Neural cell (in vitro differentiated cells): ENCODE measurements at regions not wholly inside any gene's neighbourhood (a gene's known extent, or its start where the extent isn't known, plus 50 kb on each side); places are given as distances from the start of the nearest gene placed in this dataset.

Experiments used
- H2AFZ ChIP-seq: fragments of 200-600, 300-800 bp; sonication (generic), shearing (Covaris generic); 2 replicates; pipeline ENCODE4 v1.6.0; 2014; ENCODE audit warnings: low read depth, mild to moderate bottlenecking, antibody characterized with exemption, low read length, moderate library complexity
- H3F3A ChIP-seq: fragments of 200-600 bp; shearing (Covaris generic); 2 replicates; pipeline ENCODE4 v1.6.1; 2016; ENCODE audit warnings: mild to moderate bottlenecking, moderate library complexity, mixed read lengths, antibody characterized with exemption, low read length; ENCODE audit not compliant: insufficient read depth, poor library complexity, severe bottlenecking
- H3K27ac ChIP-seq: fragments of 200-600, 300-800 bp; sonication (generic), shearing (Covaris generic); 2 replicates; pipeline ENCODE4 v1.5.1; 2014; ENCODE audit warnings: mild to moderate bottlenecking, low read length, moderate library complexity
- H3K27me3 ChIP-seq: fragments of 300-800, 200-600 bp; sonication (generic), shearing (Covaris generic); 2 replicates; pipeline ENCODE4 v1.6.0; 2014; ENCODE audit warnings: mild to moderate bottlenecking, low read depth, low read length, moderate library complexity; ENCODE audit not compliant: insufficient read depth
- H3K36me3 ChIP-seq: fragments of 300-800, 200-600 bp; sonication (generic), shearing (Covaris generic); 2 replicates; pipeline ENCODE4 v1.5.1; 2014; ENCODE audit warnings: mild to moderate bottlenecking, antibody characterized with exemption, low read length, moderate library complexity; ENCODE audit not compliant: insufficient read depth
- H3K4me2 ChIP-seq: fragments of 300-800, 200-600 bp; sonication (generic), shearing (Covaris generic); 2 replicates; pipeline ENCODE4 v1.6.0; 2014; ENCODE audit warnings: mild to moderate bottlenecking, low read length
- H3K4me3 ChIP-seq: fragments of 300-800, 200-600 bp; sonication (generic), shearing (Covaris generic); 2 replicates; pipeline ENCODE4 v1.5.1; 2014; ENCODE audit warnings: mild to moderate bottlenecking, low read length, moderate library complexity
- H3K79me2 ChIP-seq: fragments of 200-600 bp; shearing (Covaris generic); replicated peaks from 2 replicates; pipeline ENCODE4 v1.6.0; 2014; ENCODE audit warnings: mild to moderate bottlenecking, low read length, moderate library complexity; ENCODE audit not compliant: insufficient read depth
- H3K9ac ChIP-seq: fragments of 300-800, 200-600 bp; sonication (generic), shearing (Covaris generic); 2 replicates; pipeline ENCODE4 v1.6.1; 2016; ENCODE audit warnings: mild to moderate bottlenecking, low read length, mixed read lengths
- H3K9me2 ChIP-seq: fragments of 200-600 bp; shearing (Covaris generic); 2 replicates; pipeline ENCODE4 v1.6.1; 2016; ENCODE audit warnings: mild to moderate bottlenecking, low read length, mixed read lengths; ENCODE audit not compliant: insufficient read depth
- H3K9me3 ChIP-seq: fragments of 200-600, 300-800 bp; sonication (generic), shearing (Covaris generic); 2 replicates; pipeline ENCODE4 v1.6.1; 2016; ENCODE audit warnings: mild to moderate bottlenecking, mixed run types, low read length, moderate library complexity, mixed read lengths
- H4K20me1 ChIP-seq: fragments of 200-600 bp; shearing (Covaris generic); 2 replicates; pipeline ENCODE4 v1.6.1; 2016; ENCODE audit warnings: mild to moderate bottlenecking, mixed run types; ENCODE audit not compliant: insufficient read depth
- EP300 ChIP-seq: fragments of 450-650 bp; conservative IDR thresholded peaks from 2 replicates; pipeline ENCODE4 v1.6.1; 2014; ENCODE audit warnings: antibody characterized with exemption, mild to moderate bottlenecking, moderate library complexity; ENCODE audit not compliant: poor library complexity, severe bottlenecking
- EZH2 ChIP-seq: fragments of 200-600, 300-800 bp; shearing (Covaris generic), sonication (generic); IDR thresholded peaks from 2 replicates; pipeline ENCODE4 v1.6.1; 2014; ENCODE audit warnings: antibody characterized with exemption, low read length, borderline replicate concordance, mild to moderate bottlenecking; ENCODE audit not compliant: insufficient read depth, poor library complexity, severe bottlenecking
- MXI1 ChIP-seq: fragments of 450-650 bp; conservative IDR thresholded peaks from 2 replicates; pipeline ENCODE4 v1.6.1; 2014; ENCODE audit warnings: antibody characterized with exemption, mild to moderate bottlenecking; ENCODE audit not compliant: poor library complexity, severe bottlenecking
- POLR2AphosphoS5 ChIP-seq: IDR thresholded peaks from 2 replicates; pipeline ENCODE4 v1.6.1; 2012
- RAD21 ChIP-seq: fragments of 450-650 bp; conservative IDR thresholded peaks from 2 replicates; pipeline ENCODE4 v1.6.1; 2014; ENCODE audit warnings: antibody characterized with exemption, mild to moderate bottlenecking, moderate library complexity
- SMC3 ChIP-seq: fragments of 450-650 bp; conservative IDR thresholded peaks from 2 replicates; pipeline ENCODE4 v1.6.1; 2014; ENCODE audit warnings: antibody characterized with exemption, mild to moderate bottlenecking, moderate library complexity; ENCODE audit not compliant: poor library complexity
- TAF1 ChIP-seq: IDR thresholded peaks from 2 replicates; pipeline ENCODE4 v1.6.1; 2012; ENCODE audit warnings: low read depth
- TF ChIP-seq, protein P1 (sequence below): fragments of 450-650 bp; IDR thresholded peaks from 2 replicates; pipeline ENCODE4 v1.5.1; 2014; ENCODE audit warnings: antibody characterized with exemption, mild to moderate bottlenecking, moderate library complexity; ENCODE audit not compliant: poor library complexity, severe bottlenecking
- TF ChIP-seq, protein P2 (sequence below): IDR thresholded peaks from 2 replicates; pipeline ENCODE4 v1.6.1; 2012; ENCODE audit warnings: borderline replicate concordance

DNA sequence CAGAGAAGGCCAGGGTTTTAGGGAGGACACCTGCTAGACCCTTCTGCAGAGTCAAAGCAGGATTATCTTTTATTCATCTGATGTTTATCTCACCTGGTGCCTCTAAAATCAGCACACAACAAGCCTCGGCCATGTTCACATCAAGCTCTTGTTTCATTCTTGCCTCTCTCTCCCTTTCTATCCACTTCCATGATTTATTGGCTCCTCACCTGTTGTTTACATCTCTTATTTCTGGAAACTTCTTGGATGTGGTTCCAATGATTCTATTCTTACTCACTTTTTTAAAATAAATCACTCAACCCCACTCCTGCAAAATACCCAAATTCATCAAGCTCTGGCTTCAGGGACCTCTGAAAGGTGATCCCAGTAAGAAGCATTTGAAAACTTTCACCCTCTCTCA is 407.0 kb upstream of the KLF4 start:
- Histone ChIP-seq H3K9ac (no peak overlapping the region), H2AFZ (no peak overlapping the region), H3F3A (no peaks in the 10 kb centered on the region), H3K4me2 (no peak overlapping the region), H3K9me3 (no peaks in the 10 kb centered on the region), H3K27ac (no peak overlapping the region), H4K20me1 (no peaks in the 10 kb centered on the region), H3K36me3 (no peaks in the 10 kb centered on the region), H3K79me2 (no peaks in the 10 kb centered on the region), H3K27me3 (no peaks in the 10 kb centered on the region), H3K9me2 (no peaks in the 10 kb centered on the region), H3K4me3 (no peak overlapping the region)
- TF ChIP-seq, protein P1, sequence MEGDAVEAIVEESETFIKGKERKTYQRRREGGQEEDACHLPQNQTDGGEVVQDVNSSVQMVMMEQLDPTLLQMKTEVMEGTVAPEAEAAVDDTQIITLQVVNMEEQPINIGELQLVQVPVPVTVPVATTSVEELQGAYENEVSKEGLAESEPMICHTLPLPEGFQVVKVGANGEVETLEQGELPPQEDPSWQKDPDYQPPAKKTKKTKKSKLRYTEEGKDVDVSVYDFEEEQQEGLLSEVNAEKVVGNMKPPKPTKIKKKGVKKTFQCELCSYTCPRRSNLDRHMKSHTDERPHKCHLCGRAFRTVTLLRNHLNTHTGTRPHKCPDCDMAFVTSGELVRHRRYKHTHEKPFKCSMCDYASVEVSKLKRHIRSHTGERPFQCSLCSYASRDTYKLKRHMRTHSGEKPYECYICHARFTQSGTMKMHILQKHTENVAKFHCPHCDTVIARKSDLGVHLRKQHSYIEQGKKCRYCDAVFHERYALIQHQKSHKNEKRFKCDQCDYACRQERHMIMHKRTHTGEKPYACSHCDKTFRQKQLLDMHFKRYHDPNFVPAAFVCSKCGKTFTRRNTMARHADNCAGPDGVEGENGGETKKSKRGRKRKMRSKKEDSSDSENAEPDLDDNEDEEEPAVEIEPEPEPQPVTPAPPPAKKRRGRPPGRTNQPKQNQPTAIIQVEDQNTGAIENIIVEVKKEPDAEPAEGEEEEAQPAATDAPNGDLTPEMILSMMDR, result no peak
- no peak for TF ChIP-seq RAD21
- TF ChIP-seq EP300, result no peak
- TF ChIP-seq POLR2AphosphoS5, result no peak
- TF ChIP-seq SMC3, result no peak
- TF ChIP-seq TAF1, result no peak
- TF ChIP-seq MXI1, result no peak
- TF ChIP-seq EZH2, result no peak
- TF ChIP-seq, protein P2, sequence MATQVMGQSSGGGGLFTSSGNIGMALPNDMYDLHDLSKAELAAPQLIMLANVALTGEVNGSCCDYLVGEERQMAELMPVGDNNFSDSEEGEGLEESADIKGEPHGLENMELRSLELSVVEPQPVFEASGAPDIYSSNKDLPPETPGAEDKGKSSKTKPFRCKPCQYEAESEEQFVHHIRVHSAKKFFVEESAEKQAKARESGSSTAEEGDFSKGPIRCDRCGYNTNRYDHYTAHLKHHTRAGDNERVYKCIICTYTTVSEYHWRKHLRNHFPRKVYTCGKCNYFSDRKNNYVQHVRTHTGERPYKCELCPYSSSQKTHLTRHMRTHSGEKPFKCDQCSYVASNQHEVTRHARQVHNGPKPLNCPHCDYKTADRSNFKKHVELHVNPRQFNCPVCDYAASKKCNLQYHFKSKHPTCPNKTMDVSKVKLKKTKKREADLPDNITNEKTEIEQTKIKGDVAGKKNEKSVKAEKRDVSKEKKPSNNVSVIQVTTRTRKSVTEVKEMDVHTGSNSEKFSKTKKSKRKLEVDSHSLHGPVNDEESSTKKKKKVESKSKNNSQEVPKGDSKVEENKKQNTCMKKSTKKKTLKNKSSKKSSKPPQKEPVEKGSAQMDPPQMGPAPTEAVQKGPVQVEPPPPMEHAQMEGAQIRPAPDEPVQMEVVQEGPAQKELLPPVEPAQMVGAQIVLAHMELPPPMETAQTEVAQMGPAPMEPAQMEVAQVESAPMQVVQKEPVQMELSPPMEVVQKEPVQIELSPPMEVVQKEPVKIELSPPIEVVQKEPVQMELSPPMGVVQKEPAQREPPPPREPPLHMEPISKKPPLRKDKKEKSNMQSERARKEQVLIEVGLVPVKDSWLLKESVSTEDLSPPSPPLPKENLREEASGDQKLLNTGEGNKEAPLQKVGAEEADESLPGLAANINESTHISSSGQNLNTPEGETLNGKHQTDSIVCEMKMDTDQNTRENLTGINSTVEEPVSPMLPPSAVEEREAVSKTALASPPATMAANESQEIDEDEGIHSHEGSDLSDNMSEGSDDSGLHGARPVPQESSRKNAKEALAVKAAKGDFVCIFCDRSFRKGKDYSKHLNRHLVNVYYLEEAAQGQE, result no peak

DNA sequence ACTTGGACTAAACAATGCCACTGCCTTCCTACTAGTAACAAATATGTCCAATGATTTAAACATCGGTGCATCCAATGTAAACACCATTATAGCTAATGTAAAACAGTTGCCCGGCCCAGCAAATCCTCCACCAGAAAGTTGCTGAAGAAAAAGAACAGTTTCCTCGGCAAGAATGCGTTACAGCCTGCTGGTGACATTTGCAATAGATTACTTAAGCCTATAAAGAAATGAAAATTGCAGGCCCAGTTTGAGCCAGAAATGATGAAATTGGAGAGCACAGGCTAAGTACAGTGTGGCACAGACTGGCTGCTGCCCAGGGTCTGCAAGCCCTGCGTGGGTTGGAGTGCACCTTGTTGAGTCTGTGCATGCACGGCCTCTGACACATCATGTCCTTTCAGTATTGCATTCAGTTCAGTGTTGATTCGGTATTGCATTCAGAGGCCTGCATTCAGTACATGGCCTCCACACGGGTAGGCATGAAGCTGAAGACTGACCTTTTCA is 406.0 kb upstream of the KLF4 start:
- no peaks in the 10 kb centered on the region for H3K79me2 ChIP-seq
- no peaks in the 10 kb centered on the region for H3F3A ChIP-seq
- TF ChIP-seq EP300 (no peak), MXI1 (no peak), SMC3 (no peak), POLR2AphosphoS5 (no peak), TAF1 (no peak), EZH2 (no peak)
- H4K20me1 ChIP-seq, result no peaks in the 10 kb centered on the region
- no peak overlapping the region for H3K4me3 ChIP-seq
- H3K9me2 ChIP-seq, result no peaks in the 10 kb centered on the region
- no peaks in the 10 kb centered on the region for H3K36me3 ChIP-seq
- no peaks in the 10 kb centered on the region for H3K27me3 ChIP-seq
- H3K27ac ChIP-seq, result no peak overlapping the region
- H3K9me3 ChIP-seq, result no peaks in the 10 kb centered on the region
- H3K4me2 ChIP-seq, result no peak overlapping the region
- H3K9ac ChIP-seq, result no peak overlapping the region
- no peak overlapping the region for H2AFZ ChIP-seq
